CD4-positive, alpha-beta T cell (primary cell): ENCODE measurements at regions not wholly inside any gene's neighbourhood (a gene's known extent, or its start where the extent isn't known, plus 50 kb on each side); places are given as distances from the start of the nearest gene placed in this dataset.

Experiments used
- ATAC-seq: fragments of 200-7000 bp; cut with Tn5 transposase; one replicate; pipeline ENCODE4 v1.10.0; 2022; ENCODE audit warnings: mild to moderate bottlenecking; ENCODE audit not compliant: poor library complexity
- CTCF ChIA-PET: fragments of 350-600 bp; sonication (Branson Sonifier 250); formaldehyde crosslinking; loops from one replicate; lab custom pipeline; 2021; ENCODE audit warnings: antibody characterized with exemption, inconsistent platforms; lab: Charles Lee
- POLR2A ChIA-PET: fragments of 350-600 bp; sonication (Branson Sonifier 250); formaldehyde crosslinking; loops from one replicate; lab custom pipeline; 2021; ENCODE audit warnings: antibody characterized with exemption, inconsistent platforms; lab: Charles Lee
- DNase-seq, 14 experiments: peaks; one replicate each; pipeline ENCODE4 v3.0.0-alpha.2; 2013 to 2020; ENCODE audit warnings: mixed read lengths in 2 of 14
- H3K27ac ChIP-seq, 2 donors: one replicate each; pipeline versions ENCODE4 v1.5.1 to v1.7.0; 2013; ENCODE audit warnings: low read length in 2 of 2, low read depth in 1 of 2, mild to moderate bottlenecking in 1 of 2
- H3K27me3 ChIP-seq, 2 experiments: 1 replicate in 1 of 2; 2 replicates in 1 of 2; pipeline versions ENCODE4 v1.6.1 to v1.7.0; 2013; ENCODE audit warnings: low read length in 2 of 2, control low read depth in 1 of 2, mild to moderate bottlenecking in 1 of 2, moderate library complexity in 1 of 2; ENCODE audit not compliant: insufficient read depth in 2 of 2, control insufficient read depth in 1 of 2
- H3K36me3 ChIP-seq: one replicate; pipeline ENCODE4 v1.6.1; 2013; ENCODE audit warnings: low read length, control low read depth; ENCODE audit not compliant: insufficient read depth
- H3K4me1 ChIP-seq: one replicate; pipeline ENCODE4 v1.6.1; 2013; ENCODE audit warnings: low read length, control low read depth; ENCODE audit not compliant: insufficient read depth
- H3K4me3 ChIP-seq: one replicate; pipeline ENCODE4 v1.5.1; 2013; ENCODE audit warnings: mild to moderate bottlenecking, low read length, moderate library complexity
- H3K9me3 ChIP-seq, 2 experiments: 1 replicate in 1 of 2; 2 replicates in 1 of 2; pipeline versions ENCODE4 v1.6.1 to v1.7.0; 2013; ENCODE audit warnings: low read length in 2 of 2, mild to moderate bottlenecking in 2 of 2, control low read depth in 1 of 2, moderate library complexity in 1 of 2; ENCODE audit not compliant: control insufficient read depth in 1 of 2, insufficient read depth in 1 of 2
- H3K27ac Mint-ChIP-seq: one replicate; pipeline ENCODE4 v1.8.0; 2020; ENCODE audit warnings: mixed read lengths
- H3K27me3 Mint-ChIP-seq: one replicate; pipeline ENCODE4 v1.8.0; 2021; ENCODE audit warnings: mixed read lengths
- H3K36me3 Mint-ChIP-seq: one replicate; pipeline ENCODE4 v1.8.0; 2021; ENCODE audit warnings: low read depth, mixed read lengths
- H3K4me1 Mint-ChIP-seq: one replicate; pipeline ENCODE4 v1.8.0; 2021; ENCODE audit warnings: low read depth, mixed read lengths
- H3K4me3 Mint-ChIP-seq: one replicate; pipeline ENCODE4 v1.8.0; 2020; ENCODE audit warnings: mild to moderate bottlenecking, mixed read lengths
- H3K9me3 Mint-ChIP-seq: one replicate; pipeline ENCODE4 v1.8.0; 2020; ENCODE audit warnings: mixed read lengths
- CTCF ChIP-seq: fragments of 200-600 bp; IDR thresholded peaks from one replicate; pipeline ENCODE4 v1.8.0; 2022; ENCODE audit warnings: antibody characterized with exemption, mild to moderate bottlenecking
- intact Hi-C, 2 experiments: fragments of 100-400 bp; cut with DNase I in 1 of 2; cut with micrococcal nuclease in 1 of 2; formaldehyde crosslinking; loops; one replicate each; pipeline versions ENCODE4 v1.15.1 to v1.9.0; 2023 to 2025; cut with DNase I, micrococcal nuclease

- Mint-ChIP-seq H3K4me3 (no peak overlapping the region), H3K9me3 (peaks cover 3% of the 10 kb centered on the region), H3K27ac (no peak overlapping the region), H3K27me3 (no peaks in the 10 kb centered on the region), H3K36me3 (no peaks in the 10 kb centered on the region), H3K4me1 (no peaks in the 10 kb centered on the region)
- TF ChIP-seq CTCF: no peak
- no peaks in the 10 kb centered on the region for H3K9me3 ChIP-seq
- H3K27me3 ChIP-seq: no peaks in the 10 kb centered on the region
- intact Hi-C loops: no loop called here
- no peak overlapping the region for H3K27ac ChIP-seq
- ATAC-seq (no peak), DNase-seq (no peak)
- ChIA-PET CTCF (no interaction called here), POLR2A (no interaction called here)
- no peak overlapping the region for H3K4me3 ChIP-seq
- no peaks in the 10 kb centered on the region for H3K4me1 ChIP-seq
- no peaks in the 10 kb centered on the region for H3K36me3 ChIP-seq
Measured at GRCh38 chr16:49216593-49216992, 65.0 kb downstream of the CBLN1 start.

GRCh38 chr16:49213594-49213993, 68.0 kb downstream of the CBLN1 start:
- no peaks in the 10 kb centered on the region for H3K27me3 Mint-ChIP-seq
- Histone ChIP-seq H3K27ac (no peak overlapping the region), H3K4me1 (no peaks in the 10 kb centered on the region), H3K27me3 (no peaks in the 10 kb centered on the region), H3K36me3 (no peaks in the 10 kb centered on the region), H3K9me3 (no peaks in the 10 kb centered on the region), H3K4me3 (no peak overlapping the region)
- no peaks in the 10 kb centered on the region for H3K36me3 Mint-ChIP-seq
- no peak overlapping the region for H3K4me3 Mint-ChIP-seq
- peaks cover 3% of the 10 kb centered on the region for H3K9me3 Mint-ChIP-seq
- DNase-seq: no peak
- ChIA-PET CTCF (no interaction called here), POLR2A (no interaction called here)
- no peak for TF ChIP-seq CTCF
- no peak overlapping the region for H3K27ac Mint-ChIP-seq
- intact Hi-C loops: no loop called here
- ATAC-seq: no peak
- no peaks in the 10 kb centered on the region for H3K4me1 Mint-ChIP-seq

GRCh38 chr16:49204191-49204590, 77.4 kb downstream of the CBLN1 start:
- Mint-ChIP-seq H3K4me1 (no peaks in the 10 kb centered on the region), H3K36me3 (no peaks in the 10 kb centered on the region), H3K27ac (no peak overlapping the region), H3K9me3 (peaks cover 7% of the 10 kb centered on the region), H3K4me3 (no peak overlapping the region), H3K27me3 (peaks cover 21% of the 10 kb centered on the region)
- CTCF ChIA-PET: no interaction called here
- no peak overlapping the region for H3K4me3 ChIP-seq
- H3K27me3 ChIP-seq: no peaks in the 10 kb centered on the region
- H3K27ac ChIP-seq: no peak overlapping the region
- H3K9me3 ChIP-seq: peaks cover 0 to 6% of the 10 kb centered on the region in 2 experiments
- ATAC-seq (no peak), DNase-seq (no peak)
- intact Hi-C loops: no loop called here
- no peaks in the 10 kb centered on the region for H3K4me1 ChIP-seq
- TF ChIP-seq CTCF: no peak
- no peaks in the 10 kb centered on the region for H3K36me3 ChIP-seq
- POLR2A ChIA-PET: no interaction called here
